22Rv1 (cell line): ENCODE measurements at regions not wholly inside any gene's neighbourhood (a gene's known extent, or its start where the extent isn't known, plus 50 kb on each side); places are given as distances from the start of the nearest gene placed in this dataset.

Experiments
- H3K27ac ChIP-seq: fragments of 450-650 bp; 2 replicates; pipeline ENCODE4 v1.5.1; 2017
- ZFX ChIP-seq: fragments of 450-650 bp; IDR thresholded peaks from 2 replicates; pipeline ENCODE4 v1.6.1; 2017; ENCODE audit warnings: antibody characterized with exemption, borderline replicate concordance
- TF ChIP-seq, protein P1 (sequence below): fragments of 450-650 bp; IDR thresholded peaks from 2 replicates; pipeline ENCODE4 v1.5.1; 2017; ENCODE audit warnings: mild to moderate bottlenecking

DNA sequence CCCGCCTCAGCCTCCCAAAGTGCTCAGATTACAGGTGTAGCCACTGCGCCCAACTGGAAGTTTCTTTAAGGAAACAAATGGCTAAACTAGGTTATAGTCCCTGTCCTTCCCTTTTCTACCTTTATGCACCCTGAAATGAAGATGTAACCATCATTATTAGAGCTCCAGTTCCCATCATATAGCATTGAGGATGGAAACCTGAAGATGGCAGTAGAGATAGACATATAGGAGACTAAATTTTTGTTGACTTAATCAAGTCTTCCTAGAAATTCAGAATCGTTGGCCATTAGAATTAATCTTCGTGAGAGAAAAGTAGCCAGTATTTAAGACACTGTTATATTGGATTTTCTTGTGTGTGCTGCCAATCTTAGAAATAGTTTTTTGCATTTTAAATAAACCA is 1016.3 kb upstream of the NCAM2 start:
- no peak overlapping the region for H3K27ac ChIP-seq
- TF ChIP-seq, protein P1, sequence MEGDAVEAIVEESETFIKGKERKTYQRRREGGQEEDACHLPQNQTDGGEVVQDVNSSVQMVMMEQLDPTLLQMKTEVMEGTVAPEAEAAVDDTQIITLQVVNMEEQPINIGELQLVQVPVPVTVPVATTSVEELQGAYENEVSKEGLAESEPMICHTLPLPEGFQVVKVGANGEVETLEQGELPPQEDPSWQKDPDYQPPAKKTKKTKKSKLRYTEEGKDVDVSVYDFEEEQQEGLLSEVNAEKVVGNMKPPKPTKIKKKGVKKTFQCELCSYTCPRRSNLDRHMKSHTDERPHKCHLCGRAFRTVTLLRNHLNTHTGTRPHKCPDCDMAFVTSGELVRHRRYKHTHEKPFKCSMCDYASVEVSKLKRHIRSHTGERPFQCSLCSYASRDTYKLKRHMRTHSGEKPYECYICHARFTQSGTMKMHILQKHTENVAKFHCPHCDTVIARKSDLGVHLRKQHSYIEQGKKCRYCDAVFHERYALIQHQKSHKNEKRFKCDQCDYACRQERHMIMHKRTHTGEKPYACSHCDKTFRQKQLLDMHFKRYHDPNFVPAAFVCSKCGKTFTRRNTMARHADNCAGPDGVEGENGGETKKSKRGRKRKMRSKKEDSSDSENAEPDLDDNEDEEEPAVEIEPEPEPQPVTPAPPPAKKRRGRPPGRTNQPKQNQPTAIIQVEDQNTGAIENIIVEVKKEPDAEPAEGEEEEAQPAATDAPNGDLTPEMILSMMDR: peak; percentile 20; the same call in 1 of the 2 replicates
- no peak for TF ChIP-seq ZFX

DNA sequence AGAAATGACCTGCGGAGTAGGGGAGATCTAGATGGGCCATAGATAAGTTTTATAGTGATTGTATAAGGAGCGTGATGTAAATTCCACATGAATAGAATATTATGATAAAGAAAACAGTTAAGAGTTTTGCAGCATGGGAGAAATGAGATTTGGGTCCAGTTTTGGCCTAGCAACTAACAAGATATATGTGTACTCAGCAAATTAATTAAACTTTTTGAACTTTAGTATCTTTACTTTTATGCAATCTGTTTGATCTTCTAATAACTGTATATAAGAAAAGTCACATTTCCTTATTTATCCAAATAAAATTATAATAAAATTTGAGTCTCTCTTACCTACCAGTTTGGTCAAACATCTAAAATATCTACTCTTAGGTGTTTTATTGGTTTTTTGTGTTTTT is 1011.8 kb upstream of the NCAM2 start:
- TF ChIP-seq, protein P1: no peak
- no peak for TF ChIP-seq ZFX
- no peak overlapping the region for H3K27ac ChIP-seq

DNA sequence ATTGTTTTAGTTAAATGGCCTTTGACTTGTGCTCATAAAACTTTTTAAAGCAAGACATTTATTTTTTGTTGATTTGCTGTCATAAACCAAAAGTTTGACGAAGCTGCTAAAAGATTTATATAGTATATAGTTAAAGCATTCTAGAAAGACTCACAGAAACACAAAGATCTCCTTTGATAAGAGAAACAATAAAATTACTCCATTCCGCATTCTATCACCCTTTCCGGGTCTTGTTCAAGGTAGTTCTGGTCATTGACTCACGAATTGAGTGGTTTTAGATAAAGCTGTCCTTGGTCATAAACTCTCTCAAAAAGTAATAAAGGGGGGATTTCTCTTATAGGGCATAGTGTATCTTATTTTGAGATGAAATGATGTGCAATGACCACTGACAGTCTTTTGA is 1010.5 kb upstream of the NCAM2 start:
- no peak for TF ChIP-seq ZFX
- TF ChIP-seq, protein P1: no peak
- no peak overlapping the region for H3K27ac ChIP-seq

DNA sequence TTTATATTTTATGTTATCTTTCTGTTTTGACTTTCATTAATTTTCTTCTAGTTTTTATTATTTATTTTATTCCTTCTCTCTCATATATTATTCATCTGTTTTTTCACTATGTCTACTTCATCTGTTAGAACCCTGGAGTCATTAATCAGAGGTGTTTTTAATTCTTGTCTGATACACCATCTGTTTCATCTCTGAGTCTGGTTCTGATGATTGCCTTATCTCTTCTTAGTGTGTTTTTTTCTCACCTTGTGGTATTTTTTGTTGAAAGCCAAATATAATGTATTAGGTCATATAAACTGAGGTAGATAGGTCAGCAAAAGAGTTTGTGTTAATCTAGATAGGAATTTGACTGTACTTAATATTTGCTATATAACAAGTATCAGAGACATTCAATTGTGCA is 1005.7 kb upstream of the NCAM2 start:
- H3K27ac ChIP-seq: no peak overlapping the region
- TF ChIP-seq ZFX: no peak
- TF ChIP-seq, protein P1: no peak

DNA sequence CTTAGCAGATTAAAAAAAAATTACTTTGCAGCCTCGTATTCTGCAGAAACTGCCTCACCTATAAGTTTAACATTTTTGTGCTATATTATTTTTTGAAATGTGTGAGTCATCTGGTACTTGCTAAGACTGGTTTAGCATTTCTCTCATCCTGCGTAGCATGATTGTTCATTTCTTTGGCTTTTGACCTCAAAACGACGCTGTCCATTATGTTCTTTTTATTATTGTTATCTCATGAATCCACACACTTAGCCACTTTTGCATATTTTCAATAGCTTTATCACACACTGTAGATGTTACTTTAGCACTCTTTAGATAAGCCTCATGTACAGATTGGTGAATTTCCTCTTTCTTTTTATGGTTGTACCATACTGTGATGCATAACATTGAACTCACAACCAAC is 1004.9 kb upstream of the NCAM2 start:
- H3K27ac ChIP-seq: no peak overlapping the region
- no peak for TF ChIP-seq ZFX

DNA sequence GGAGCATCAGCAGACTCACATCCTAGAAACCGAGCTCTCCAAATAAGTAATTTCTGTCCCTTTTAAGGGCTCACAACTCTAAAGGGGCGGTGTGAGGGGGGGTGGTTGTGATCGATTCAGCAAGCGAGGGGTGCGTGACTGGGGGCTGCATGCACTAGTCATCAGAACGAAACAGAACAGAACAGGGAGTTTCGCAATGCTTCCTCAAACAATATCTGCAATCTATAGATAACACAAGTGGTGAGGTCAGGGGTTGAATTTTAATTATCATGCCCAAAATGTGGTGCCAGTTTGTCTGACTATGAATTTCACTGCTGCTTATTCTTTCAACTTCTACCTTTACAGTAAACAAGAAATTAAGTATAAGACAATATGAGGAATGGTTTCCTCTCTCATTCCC is 1003.0 kb upstream of the NCAM2 start:
- H3K27ac ChIP-seq: no peak overlapping the region
- TF ChIP-seq, protein P1: no peak
- TF ChIP-seq ZFX: no peak

DNA sequence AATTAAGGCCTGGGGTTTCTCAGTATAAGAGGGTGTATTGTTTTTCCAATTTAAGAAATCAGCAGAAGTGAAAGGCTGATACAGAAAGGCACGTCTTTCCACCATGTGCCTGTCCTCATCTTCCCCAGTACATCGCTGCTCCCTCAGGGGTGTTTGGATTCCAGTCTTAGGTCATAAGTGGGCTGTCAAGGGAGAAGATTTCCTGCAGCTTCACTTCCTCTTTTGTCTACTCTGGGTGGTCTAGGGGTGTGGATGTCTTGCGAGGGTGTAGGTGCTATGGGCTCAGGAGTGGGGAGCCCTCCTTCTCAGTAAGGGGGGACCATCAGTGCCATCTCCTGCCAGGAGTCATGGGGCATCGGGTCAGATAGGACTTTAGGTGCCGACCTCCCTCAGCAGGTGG is 999.8 kb upstream of the NCAM2 start:
- H3K27ac ChIP-seq: no peak overlapping the region
- TF ChIP-seq ZFX: no peak
- TF ChIP-seq, protein P1: no peak
